NCI-H187 (cell line): ENCODE measurements at regions not wholly inside any gene's neighbourhood (a gene's known extent, or its start where the extent isn't known, plus 50 kb on each side); places are given as distances from the start of the nearest gene placed in this dataset.

ENCODE experiments used
- DNase-seq, 2 experiments: peaks; one replicate each; lab custom pipeline; 2025; lab: John Stamatoyannopoulos, UW

DNA sequence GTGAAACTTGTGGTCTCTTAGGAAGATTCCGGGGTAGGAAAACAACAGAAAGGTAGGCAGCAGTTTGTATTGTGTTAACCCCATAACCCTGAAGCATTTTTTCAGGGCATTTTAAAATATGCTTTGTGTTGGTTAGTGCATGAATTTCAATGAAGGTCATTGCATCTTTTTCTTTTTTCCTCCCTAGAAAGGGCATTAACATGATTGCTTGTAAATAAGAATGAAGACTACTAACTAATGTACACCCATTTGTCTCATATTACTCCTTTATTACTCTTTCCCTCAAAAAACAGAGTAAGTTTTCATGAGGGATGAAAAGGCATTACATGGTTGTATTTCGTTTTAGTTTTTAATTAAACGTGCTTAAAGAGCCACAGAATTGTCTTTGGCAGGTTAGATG, 141.4 kb downstream of the OGFRL1 start:
- no peak for DNase-seq

DNA sequence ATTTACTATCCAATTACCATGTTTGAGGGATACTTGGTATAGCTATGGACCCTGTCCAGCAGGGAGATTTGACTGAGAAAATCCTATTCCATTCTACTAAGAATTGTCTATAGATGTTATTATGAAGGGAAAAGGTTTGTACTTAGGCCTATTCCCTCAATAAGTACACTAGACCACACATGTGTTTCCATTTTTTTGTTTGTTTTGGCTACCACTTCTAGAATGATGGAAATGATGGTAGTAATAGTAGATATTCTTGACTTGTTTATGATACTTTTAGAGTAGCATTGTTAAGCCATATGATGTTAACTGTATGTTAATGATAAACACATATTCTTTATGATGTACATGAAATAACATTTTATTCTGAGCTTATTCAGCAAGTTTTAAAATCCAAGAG, 144.8 kb downstream of the OGFRL1 start:
- DNase-seq: no peak

DNA sequence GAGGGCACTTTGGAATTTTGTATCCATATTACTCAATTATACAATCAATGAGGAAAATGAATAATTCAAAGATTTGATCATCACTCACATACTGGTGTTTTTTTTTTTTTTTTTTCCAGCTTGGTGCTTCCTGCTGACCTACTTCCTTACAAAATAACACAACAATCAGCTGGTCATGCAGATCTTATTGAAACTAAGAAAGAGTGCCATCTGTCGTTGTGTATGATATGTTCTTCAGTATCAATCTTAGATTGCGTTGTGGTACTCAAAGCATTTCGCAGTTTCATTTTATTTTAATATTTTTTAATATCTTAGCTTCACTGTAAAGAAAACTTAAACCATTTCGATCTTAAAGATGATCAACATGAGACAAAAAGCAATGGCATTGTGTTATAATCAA, 155.6 kb downstream of the OGFRL1 start:
- DNase-seq: no peak

DNA sequence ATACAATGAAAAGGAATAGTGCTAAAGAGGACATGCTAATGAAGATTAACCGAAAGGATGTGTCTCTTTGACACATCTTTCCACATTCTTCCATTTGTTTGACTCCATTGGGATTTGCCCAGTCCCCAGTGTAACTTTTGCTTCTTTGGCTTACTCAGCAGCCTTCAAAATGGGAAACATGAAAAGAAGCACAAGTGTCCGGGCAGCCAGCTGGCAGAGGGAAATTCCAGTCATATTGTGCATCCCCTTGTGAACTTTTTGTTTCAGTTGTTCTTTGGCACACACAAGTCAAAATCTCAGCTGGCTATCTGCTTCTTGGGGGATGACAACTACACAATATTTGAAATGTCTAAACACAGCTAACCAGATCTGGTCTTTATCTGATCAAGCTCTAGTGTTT, 157.4 kb downstream of the OGFRL1 start:
- no peak for DNase-seq

DNA sequence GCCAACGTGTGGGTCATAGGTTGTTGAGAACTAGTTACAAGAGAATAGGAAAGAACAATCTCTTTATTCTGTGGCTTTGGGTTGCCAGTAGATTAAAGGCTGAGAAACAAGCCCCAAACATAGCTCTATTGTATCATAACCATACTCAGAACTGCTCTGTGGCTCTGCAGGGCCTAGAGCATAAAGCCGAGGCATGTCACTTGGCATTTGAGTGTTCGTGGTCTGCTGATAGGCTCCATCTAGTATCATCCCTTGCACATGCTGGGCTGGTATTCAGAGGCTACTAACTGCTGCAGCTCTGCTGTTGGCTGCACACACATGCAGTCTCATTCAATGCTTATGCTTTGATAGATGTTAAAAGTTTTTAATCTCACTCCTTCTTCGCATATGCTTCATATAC, 157.9 kb downstream of the OGFRL1 start:
- no peak for DNase-seq

DNA sequence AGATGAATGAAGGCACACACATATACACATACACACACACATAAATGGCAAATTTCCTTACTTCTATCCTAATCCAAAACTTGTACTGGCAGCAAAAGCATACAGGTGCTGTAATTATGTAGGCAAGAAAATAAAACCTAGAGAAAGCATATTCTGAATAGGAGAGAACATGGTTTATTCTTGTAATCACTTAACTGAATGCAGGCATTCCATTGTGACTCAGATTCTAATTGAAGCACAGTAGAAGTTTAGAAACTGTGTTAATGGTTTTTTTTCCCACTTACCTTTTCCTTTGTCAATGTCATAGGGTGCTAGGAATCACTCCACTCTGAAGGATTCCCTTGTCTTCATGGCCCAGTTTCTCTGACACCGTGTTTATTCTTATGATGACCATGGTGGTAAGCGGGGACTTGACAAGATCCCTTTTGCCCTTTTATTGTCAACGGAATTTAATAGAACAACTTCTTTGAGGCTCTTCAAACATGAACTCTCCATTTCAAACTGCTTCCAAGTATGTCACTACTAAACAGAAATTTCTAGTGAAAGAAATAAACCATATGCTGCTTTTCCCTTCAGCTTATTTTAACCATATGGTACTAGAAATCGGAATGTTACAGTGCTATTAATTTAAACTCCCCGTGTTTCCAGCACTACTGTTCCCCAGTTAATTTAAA, 164.2 kb downstream of the OGFRL1 start:
- DNase-seq: no peak

DNA sequence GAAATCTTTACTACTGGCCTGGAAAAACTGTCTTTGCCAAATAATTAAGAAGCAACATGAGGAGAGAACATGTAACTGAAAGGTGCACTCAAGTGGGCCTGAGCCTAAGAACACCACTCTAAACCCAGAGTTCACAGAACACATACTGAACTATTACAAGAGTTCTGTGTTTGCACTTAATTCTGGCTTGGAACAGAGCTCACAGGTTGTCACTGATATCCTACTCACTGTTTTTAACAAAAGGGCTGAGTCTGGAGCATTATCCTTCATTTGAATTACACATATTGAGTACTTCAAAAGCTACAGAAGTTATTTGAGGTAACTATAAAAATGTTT, 164.7 kb downstream of the OGFRL1 start:
- DNase-seq: no peak

DNA sequence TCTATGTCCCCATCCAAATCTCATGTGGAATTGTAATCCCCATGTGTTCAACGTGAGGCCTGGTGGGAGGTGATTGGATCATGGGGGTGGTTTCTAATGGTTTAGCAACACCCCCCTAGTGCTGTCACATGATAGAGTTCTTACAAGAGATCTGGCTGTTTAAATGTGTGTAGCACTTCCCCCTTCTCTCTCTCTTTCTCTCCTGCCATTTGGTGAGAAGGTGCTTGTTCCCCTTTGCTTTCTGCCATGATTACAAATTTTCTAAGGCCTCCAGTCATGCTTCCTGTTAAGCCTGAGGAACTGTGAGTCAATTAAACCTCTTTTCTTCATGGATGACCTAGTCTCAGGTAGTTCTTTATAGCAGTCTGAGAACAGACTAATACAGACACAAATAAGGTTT, 165.4 kb downstream of the OGFRL1 start:
- no peak for DNase-seq

DNA sequence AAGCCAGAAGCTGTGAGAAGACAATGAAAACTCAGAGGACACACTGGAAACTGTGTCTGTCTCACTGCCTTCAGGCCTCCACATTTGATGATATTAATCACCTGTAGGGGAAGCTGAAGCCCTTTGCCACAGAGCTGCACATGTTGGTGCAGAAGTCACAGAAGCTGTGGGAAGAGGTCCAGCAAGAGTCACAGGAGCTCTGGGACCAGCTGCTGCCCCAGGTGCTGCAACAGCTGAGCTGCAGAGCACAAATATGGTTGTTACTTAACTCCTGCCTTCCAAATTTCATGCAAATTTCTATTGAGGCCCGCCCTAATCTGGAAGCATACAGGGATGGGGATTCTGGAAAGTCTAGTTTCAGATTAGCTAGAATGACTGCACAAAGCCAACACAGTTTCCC, 169.3 kb downstream of the OGFRL1 start:
- DNase-seq: no peak

DNA sequence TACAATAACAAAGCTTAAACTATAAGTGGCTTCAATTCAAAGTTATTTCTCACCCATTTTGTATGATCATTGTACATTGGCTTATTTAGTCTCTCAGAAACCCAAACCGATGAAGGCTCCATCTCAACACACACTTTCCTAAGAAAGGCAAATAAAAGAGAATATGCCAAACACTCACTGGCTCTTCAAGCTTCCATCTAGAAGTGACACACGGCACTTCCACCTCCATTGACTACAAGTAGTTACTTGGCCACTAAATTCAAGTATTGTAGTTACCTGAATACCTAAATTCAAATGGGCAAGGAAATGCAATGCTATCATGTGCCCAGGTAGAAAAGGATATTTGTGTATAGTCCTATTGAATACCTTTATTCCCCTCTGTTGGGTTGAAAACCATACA, 170.6 kb downstream of the OGFRL1 start:
- peak; percentile 50 to 52 for DNase-seq

DNA sequence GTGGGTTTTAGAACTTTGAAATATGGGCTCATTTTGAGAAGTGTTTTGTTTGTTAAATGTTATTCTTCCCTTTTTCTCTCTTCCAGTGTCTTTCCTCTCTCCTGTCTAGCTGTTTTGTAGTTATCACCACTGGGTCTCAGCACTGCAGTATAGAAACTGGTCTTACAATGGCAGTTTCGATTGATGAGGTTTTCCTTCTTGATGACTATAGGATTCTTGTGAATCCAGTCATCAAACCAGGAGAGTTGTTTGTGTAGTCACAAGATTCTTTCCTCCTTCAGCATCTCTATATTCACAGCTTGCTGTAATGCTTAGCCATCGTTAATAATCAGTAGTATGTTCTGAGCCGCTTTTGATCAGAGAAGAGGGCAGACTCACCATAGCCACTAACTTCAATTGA, 172.3 kb downstream of the OGFRL1 start:
- no peak for DNase-seq

DNA sequence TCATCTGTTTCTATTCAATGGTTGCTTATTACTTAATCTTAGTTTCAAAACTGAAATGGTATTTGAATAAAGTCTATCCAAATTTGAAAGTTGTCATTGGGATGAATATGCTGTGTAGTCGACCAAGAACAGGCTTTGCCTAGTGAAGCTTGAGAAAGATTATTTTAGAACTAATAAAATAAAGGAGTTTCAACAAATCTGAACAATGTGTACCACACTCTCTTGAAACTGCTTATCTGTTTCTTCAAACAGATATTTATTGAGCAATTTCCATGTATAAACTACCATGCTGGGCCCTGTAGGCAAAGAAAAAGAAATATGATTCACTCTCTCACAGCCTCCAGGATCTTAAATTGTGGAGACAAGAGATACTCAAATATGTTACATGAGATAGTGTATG, 174.4 kb downstream of the OGFRL1 start:
- DNase-seq: no peak

DNA sequence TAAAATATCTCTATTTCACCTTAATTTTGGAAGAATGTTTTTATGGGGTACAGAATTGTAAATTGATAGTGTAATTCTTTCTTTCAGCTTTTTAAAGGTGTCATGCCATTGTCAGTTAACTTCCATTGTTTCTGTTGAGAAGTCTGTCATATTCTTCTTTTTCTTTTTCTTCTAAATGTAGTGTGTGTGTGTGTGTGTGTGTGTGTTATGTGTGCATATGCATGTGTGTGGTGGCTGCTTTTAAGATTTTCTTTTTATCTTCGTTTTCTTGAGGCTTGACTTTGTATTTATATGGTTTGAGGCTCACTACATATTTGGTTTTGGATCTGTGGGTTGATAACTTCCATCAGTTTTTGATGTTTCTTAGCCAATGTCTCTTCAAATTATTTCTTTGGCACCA, 176.5 kb downstream of the OGFRL1 start:
- no peak for DNase-seq

DNA sequence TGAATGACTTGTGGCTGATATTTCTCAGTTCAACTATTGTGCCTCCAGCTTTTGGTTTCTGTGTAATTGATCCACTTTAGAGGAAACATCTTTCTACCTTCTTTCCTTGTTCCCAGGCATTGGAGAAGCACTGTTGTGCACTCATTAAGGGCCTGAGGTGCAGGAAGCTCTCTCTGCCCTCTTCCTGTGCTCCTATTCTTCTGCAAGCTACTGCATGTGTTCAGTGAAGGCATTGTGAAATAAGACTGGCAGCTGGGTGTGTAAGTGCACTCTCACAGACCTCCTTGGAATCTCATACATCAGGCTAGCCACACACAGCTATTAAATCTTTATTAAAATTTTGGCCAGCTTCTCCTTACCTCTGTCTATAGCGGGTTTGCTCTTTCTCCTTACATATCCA, 177.8 kb downstream of the OGFRL1 start:
- DNase-seq: no peak

DNA sequence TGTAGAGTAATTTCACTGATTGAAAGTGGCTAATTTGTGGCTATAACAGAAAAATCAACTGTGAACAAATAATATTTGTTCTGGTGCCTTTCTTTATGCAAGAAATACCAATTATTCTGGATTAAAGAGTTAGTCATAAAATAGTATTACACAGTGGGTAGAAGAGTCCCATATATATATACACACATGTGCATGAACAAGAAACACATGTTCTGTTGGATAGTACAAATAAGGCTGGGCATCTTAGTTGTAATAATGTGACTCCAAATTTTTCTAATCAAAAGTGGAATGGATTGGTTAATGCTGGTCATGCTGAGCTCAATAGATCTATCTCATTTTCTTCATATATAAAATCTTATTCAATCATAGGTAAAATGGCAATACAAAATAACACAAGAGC, 179.4 kb downstream of the OGFRL1 start:
- DNase-seq: no peak

DNA sequence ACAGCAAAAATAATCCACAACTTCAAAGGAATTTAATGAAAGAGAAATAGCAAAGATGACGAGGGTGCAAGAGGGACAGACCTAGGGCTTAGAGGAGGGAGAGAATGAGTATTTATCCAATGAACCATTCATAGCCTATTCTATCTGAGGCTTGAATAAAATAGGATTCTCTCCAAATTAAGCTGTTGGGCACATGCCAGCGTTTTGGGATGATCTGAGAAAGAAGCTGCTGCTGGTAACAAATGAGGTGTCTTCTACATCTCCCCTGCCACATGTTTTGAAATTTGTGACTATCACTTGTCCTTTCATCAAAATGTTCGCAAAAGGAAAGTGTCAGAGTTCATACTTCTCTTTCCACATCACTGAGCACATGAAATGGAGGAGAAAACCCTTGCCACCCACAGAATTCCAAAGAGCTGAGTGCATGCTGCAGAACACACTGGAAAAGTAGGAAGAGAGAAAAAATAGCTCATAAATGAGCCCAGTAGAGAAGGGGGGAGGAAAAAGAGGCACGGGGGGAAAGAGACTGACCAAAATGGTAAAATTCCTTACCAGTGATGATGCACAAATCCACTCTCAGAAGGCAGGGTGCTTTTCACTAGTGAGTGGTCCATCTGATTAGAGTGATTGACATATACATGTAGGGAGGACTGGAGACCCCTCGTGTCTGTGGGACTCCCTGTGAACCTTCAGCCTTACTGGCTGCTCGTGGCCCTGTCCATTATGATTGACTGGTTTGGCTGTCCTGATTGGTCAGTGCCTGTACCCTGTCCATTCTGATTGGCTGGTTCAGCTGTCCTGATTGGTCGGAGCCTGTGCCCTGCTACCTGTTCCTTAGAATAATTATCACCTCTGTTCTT, 180.5 kb downstream of the OGFRL1 start:
- DNase-seq: no peak

DNA sequence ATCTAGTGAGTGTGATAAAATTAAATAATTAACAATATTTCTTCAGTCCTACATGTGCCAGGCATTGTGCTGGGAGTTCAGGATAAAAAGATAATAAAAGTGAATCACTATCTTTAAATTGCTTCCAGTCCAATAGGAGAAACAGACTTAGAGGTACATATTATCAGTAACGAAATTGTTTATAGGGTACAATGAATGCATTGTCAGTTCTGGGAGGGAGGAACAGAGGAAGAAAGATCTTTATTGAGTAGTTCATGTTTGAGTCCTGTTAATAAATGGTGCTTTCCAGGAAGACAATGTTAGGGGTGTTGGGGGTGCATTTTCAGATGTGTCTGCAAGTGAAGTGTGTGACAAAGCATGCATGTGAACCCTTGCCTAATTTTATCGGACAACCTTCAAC, 183.1 kb downstream of the OGFRL1 start:
- DNase-seq: no peak

DNA sequence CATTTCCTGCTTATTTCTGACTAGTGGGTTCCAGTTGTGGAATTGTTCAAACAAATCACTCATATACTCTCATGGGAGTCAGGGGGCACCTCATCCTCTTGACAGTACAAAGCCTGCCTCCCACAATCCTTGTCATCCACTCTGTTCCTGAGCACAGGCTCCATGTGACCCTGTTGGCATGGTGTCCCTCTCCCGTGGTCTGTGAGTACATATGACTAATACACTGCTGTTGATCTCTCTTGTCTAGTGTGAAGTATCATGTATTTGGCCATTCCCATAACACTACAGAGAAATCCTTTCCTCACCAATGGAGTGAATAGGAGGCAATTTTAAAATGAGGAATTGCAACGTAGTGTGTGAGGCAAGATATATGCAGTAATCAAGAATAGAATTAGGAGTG, 185.3 kb downstream of the OGFRL1 start:
- DNase-seq: no peak

DNA sequence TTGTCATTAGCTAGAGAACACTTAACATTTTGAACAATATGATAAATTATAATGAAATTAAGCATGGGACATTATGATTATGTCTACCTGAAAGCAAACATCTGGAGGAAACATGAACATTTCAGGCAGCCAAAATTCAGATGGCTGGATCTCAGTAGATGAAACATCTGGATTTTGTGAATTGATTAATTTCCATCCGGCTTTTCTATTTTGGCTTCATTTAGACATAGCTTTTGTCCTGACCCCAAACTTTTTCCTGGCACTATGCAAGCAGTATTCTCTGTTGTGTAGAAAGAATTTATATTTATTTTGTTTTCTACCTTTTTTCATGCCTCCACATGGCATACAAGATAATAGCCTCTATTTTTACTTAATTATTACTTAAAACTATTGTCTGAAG, 186.3 kb downstream of the OGFRL1 start:
- no peak for DNase-seq

DNA sequence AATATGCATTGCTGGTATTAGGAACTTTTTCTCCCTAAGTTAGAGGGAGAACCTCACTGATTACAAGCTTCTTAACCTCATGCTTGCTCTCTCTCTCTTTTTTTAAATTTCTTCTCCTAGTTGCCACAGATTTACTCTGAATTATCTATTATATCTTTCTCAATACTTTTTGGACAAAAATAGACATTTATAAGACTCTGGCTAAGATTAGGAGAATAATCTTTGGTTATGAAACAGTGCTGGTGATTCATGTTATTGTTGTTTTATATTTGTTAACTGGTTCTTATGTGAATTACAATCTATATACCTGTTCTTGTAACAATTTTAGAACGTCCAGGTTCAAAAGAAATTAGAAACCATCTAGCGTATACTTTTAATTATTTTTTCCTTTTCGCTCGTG, 187.8 kb downstream of the OGFRL1 start:
- DNase-seq: no peak

DNA sequence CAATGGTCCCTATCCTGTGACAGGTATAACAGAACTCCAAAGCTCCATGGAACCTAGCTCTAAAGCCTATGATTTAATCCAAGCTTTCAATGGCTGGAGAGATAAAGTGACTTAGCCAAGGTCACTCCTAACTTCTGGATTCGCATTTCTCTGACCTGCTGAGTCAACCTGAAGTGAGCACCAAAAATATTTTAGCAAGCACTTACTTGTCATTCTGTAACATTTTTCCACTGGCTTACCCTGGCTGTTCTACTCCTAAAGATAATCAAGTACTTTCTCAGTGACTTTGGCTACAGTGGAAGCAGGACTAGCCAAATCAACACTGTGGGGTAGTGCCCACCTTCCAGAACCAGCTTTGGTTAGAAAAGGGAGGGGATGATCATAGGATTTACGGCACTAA, 188.3 kb downstream of the OGFRL1 start:
- no peak for DNase-seq

DNA sequence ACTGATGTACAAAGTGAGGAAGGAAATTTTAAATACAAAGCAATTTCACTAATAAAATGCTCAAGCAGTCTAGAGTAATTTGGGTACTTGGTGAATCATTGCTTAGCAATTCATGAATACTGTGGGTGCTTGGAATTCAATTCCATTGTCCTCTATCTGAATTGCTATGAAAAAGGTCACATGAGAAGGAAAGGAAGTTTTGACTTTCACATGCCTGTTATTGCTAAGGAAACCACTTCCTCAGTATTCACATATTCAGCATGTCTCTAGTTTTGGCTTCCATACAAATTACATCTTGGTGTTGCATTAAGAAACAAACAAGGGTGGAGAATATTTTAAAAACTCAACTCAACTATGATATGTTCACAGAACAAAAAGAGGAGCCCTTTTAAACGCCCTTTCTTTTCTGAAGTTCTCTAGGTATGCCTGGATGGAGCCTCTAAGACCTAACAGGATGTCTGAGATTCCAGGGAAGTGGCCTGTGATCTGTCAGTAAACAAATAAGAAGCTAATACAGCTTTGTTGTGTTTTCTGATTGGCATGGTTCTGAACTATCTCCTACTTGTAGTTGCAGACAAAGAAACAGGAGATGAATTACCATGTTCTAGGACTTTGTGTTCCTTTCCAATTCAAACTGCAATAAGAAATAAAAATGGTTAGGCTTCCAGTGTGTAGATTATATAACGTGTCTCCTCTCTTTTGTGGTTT, 190.4 kb downstream of the OGFRL1 start:
- DNase-seq: no peak

DNA sequence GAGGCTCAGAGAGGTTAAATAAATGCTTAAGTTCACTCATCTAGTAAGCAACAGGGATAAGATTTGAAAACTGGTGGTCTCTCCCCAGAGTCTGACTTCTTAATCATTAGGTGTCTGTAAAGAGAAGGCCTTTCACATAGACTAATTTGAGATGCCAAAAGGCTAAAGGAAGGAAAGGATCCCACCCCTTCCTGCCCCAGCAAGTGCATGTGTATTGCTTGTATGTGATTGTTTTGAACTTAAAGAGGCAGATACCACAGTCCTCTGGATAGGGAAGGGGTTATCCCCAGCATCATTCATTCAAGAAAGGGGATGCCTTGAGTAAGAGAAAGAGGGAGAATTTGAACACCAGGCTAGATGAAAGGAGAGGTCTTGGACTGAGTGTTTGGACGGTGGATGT, 192.0 kb downstream of the OGFRL1 start:
- DNase-seq: no peak
